ENCODE measurements at regions not wholly inside any gene's neighbourhood (a gene's known extent, or its start where the extent isn't known, plus 50 kb on each side); places are given as distances from the start of the nearest gene placed in this dataset.

GRCh38 chr3:18835021-18835420 lies 313.3 kb upstream of the KCNH8 start:
- Histone ChIP-seq H3K4me3 (ENCODE audit: control insufficient read depth in 2 of 3, extremely low read depth in 1 of 3, insufficient read depth in 2 of 3, low read depth in 1 of 3, low read length in 3 of 3) (no peak overlapping the region), H3K27me3 (ENCODE audit: control insufficient read depth, extremely low read depth, insufficient read depth, low read length) (no peaks in the 10 kb centered on the region), H3K9me3 (ENCODE audit: control insufficient read depth, low read depth, low read length) (no peaks in the 10 kb centered on the region), H3K4me1 (ENCODE audit: control insufficient read depth, extremely low read depth, insufficient read depth, low read length) (no peaks in the 10 kb centered on the region), H2AFZ (ENCODE audit: control insufficient read depth, low read length) (no peak overlapping the region), H4K20me1 (ENCODE audit: control insufficient read depth, extremely low read depth, insufficient read depth, low read length) (no peaks in the 10 kb centered on the region), H3K27ac (ENCODE audit: control insufficient read depth, insufficient read depth, low read length) (no peak overlapping the region), H3K4me2 (ENCODE audit: control insufficient read depth, extremely low read depth, insufficient read depth, low read depth, low read length) (no peak overlapping the region), H3K79me2 (ENCODE audit: control insufficient read depth, insufficient read depth, low read length) (no peaks in the 10 kb centered on the region), H3K36me3 (ENCODE audit: control insufficient read depth in 2 of 2, extremely low read depth in 1 of 2, insufficient read depth in 2 of 2, low read length in 2 of 2) (no peaks in the 10 kb centered on the region), H3K9ac (ENCODE audit: control insufficient read depth, extremely low read depth, insufficient read depth, low read length) (no peak overlapping the region), H3K9me1 (ENCODE audit: control insufficient read depth, extremely low read depth, insufficient read depth, low read length) (no peaks in the 10 kb centered on the region)
- FAIRE-seq: no peak
- TF ChIP-seq CTCF (optimal IDR thresholded peaks at IDR 0.05 in 1 of 3, IDR thresholded peaks at IDR 0.05 in 1 of 3, conservative IDR thresholded peaks at IDR 0.05 in 1 of 3; ENCODE audit: extremely low read depth in 1 of 3, insufficient read depth in 2 of 3, low read length in 3 of 3): no peak
- TF ChIP-seq EZH2 (IDR thresholded peaks at IDR 0.05; ENCODE audit: low read length): no peak
- dilution Hi-C loops (cut with MboI; ENCODE audit: extremely low pct_ligation_motif_present, low sequenced_read_pairs): no loop called here
- DNase-seq (ENCODE audit: low read depth, low spot score): no peak

- FAIRE-seq: no peak
- no peak for TF ChIP-seq EZH2 (IDR thresholded peaks at IDR 0.05; ENCODE audit: low read length)
- TF ChIP-seq CTCF (optimal IDR thresholded peaks at IDR 0.05 in 1 of 3, IDR thresholded peaks at IDR 0.05 in 1 of 3, conservative IDR thresholded peaks at IDR 0.05 in 1 of 3; ENCODE audit: extremely low read depth in 1 of 3, insufficient read depth in 2 of 3, low read length in 3 of 3): no peak
- H3K9me3 ChIP-seq (ENCODE audit: control insufficient read depth, low read depth, low read length): no peaks in the 10 kb centered on the region
- no peaks in the 10 kb centered on the region for H3K27me3 ChIP-seq (ENCODE audit: control insufficient read depth, extremely low read depth, insufficient read depth, low read length)
- H4K20me1 ChIP-seq (ENCODE audit: control insufficient read depth, extremely low read depth, insufficient read depth, low read length): no peaks in the 10 kb centered on the region
- H3K4me3 ChIP-seq (ENCODE audit: control insufficient read depth in 2 of 3, extremely low read depth in 1 of 3, insufficient read depth in 2 of 3, low read depth in 1 of 3, low read length in 3 of 3): no peak overlapping the region
- no peak overlapping the region for H3K4me2 ChIP-seq (ENCODE audit: control insufficient read depth, extremely low read depth, insufficient read depth, low read depth, low read length)
- DNase-seq (ENCODE audit: low read depth, low spot score): no peak
- H3K79me2 ChIP-seq (ENCODE audit: control insufficient read depth, insufficient read depth, low read length): no peaks in the 10 kb centered on the region
- no peaks in the 10 kb centered on the region for H3K9me1 ChIP-seq (ENCODE audit: control insufficient read depth, extremely low read depth, insufficient read depth, low read length)
- no peak overlapping the region for H2AFZ ChIP-seq (ENCODE audit: control insufficient read depth, low read length)
- no peak overlapping the region for H3K27ac ChIP-seq (ENCODE audit: control insufficient read depth, insufficient read depth, low read length)
- dilution Hi-C loops (cut with MboI; ENCODE audit: extremely low pct_ligation_motif_present, low sequenced_read_pairs): no loop called here
- H3K4me1 ChIP-seq (ENCODE audit: control insufficient read depth, extremely low read depth, insufficient read depth, low read length): no peaks in the 10 kb centered on the region
- no peak overlapping the region for H3K9ac ChIP-seq (ENCODE audit: control insufficient read depth, extremely low read depth, insufficient read depth, low read length)
- no peaks in the 10 kb centered on the region for H3K36me3 ChIP-seq (ENCODE audit: control insufficient read depth in 2 of 2, extremely low read depth in 1 of 2, insufficient read depth in 2 of 2, low read length in 2 of 2)
Measured at GRCh38 chr3:18830087-18830486, 318.2 kb upstream of the KCNH8 start.

Measured in keratinocyte (primary cell).